SK-N-SH treated with all-trans-retinoic acid at 6 μM for 48 hours (cell line): ENCODE measurements at regions not wholly inside any gene's neighbourhood (a gene's known extent, or its start where the extent isn't known, plus 50 kb on each side); places are given as distances from the start of the nearest gene placed in this dataset.

Experiments used
- ATAC-seq: fragments of 200-7000 bp; cut with Tn5 transposase; 3 replicates; pipeline ENCODE4 v1.9.1; 2020; ENCODE audit warnings: mild to moderate bottlenecking, moderate library complexity
- ARNTL ChIP-seq: fragments of 450-650 bp; formaldehyde crosslinking; IDR thresholded peaks from 2 replicates; pipeline ENCODE4 v1.5.0; 2020; ENCODE audit warnings: low read depth, mild to moderate bottlenecking, moderate library complexity, borderline replicate concordance
- BACH2 ChIP-seq: fragments of 250-450 bp; sonication (Bioruptor Pico); IDR thresholded peaks from 2 replicates; pipeline ENCODE4 v1.9.0; 2021; ENCODE audit warnings: mild to moderate bottlenecking, borderline replicate concordance
- ESRRG ChIP-seq: fragments of 250-450 bp; sonication (Bioruptor Pico); IDR thresholded peaks from 2 replicates; pipeline ENCODE4 v1.6.1; 2021; ENCODE audit warnings: mild to moderate bottlenecking
- GLIS3 ChIP-seq: fragments of 250-450 bp; sonication (Bioruptor Pico); IDR thresholded peaks from 2 replicates; pipeline ENCODE4 v1.5.0; 2020; ENCODE audit warnings: mild to moderate bottlenecking, moderate library complexity
- ISL1 ChIP-seq: fragments of 250-450 bp; sonication (Bioruptor Pico); IDR thresholded peaks from 2 replicates; pipeline ENCODE4 v2.1.2; 2022; ENCODE audit warnings: mild to moderate bottlenecking, moderate library complexity
- OSR1 ChIP-seq: fragments of 250-450 bp; sonication (Bioruptor Pico); IDR thresholded peaks from 2 replicates; pipeline ENCODE4 v1.8.0; 2022; ENCODE audit warnings: moderate library complexity, mild to moderate bottlenecking, inconsistent platforms
- PPARA ChIP-seq: fragments of 250-450 bp; sonication (Bioruptor Pico); IDR thresholded peaks from 2 replicates; pipeline ENCODE4 v1.5.0; 2020; ENCODE audit warnings: mild to moderate bottlenecking, borderline replicate concordance
- RARB ChIP-seq: fragments of 250-450 bp; sonication (Bioruptor Pico); IDR thresholded peaks from 2 replicates; pipeline ENCODE4 v1.8.0; 2021; ENCODE audit warnings: mild to moderate bottlenecking, moderate library complexity
- SNAI2 ChIP-seq: fragments of 250-450 bp; sonication (Bioruptor Pico); IDR thresholded peaks from 2 replicates; pipeline ENCODE4 v1.5.0; 2020; ENCODE audit warnings: mild to moderate bottlenecking, moderate library complexity
- TCF4 ChIP-seq: fragments of 250-450 bp; sonication (Bioruptor Pico); IDR thresholded peaks from 2 replicates; pipeline ENCODE4 v1.8.0; 2021; ENCODE audit warnings: mild to moderate bottlenecking, moderate library complexity, borderline replicate concordance
- TOX ChIP-seq: fragments of 250-450 bp; sonication (Bioruptor Pico); IDR thresholded peaks from 2 replicates; pipeline ENCODE4 v1.8.0; 2021; ENCODE audit warnings: mild to moderate bottlenecking, moderate library complexity, borderline replicate concordance
- ZC3H10 ChIP-seq: fragments of 250-450 bp; sonication (Bioruptor Pico); IDR thresholded peaks from 2 replicates; pipeline ENCODE4 v1.5.1; 2021; ENCODE audit warnings: mild to moderate bottlenecking, moderate library complexity
- ZFP3 ChIP-seq: fragments of 250-450 bp; sonication (Bioruptor Pico); IDR thresholded peaks from 2 replicates; pipeline ENCODE4 v1.5.0; 2020; ENCODE audit warnings: mild to moderate bottlenecking, moderate library complexity
- ZFP30 ChIP-seq: fragments of 450-650 bp; formaldehyde crosslinking; IDR thresholded peaks from 2 replicates; pipeline ENCODE4 v1.5.0; 2022; ENCODE audit warnings: mild to moderate bottlenecking, moderate library complexity
- ZNF565 ChIP-seq: fragments of 450-650 bp; formaldehyde crosslinking; conservative IDR thresholded peaks from 2 replicates; pipeline ENCODE4 v1.5.0; 2020; ENCODE audit warnings: low read depth, mild to moderate bottlenecking, moderate library complexity
- ZNF70 ChIP-seq: fragments of 450-650 bp; formaldehyde crosslinking; IDR thresholded peaks from 2 replicates; pipeline ENCODE4 v1.5.0; 2020; ENCODE audit warnings: mild to moderate bottlenecking, moderate library complexity
- ZNF8 ChIP-seq: fragments of 450-650 bp; formaldehyde crosslinking; IDR thresholded peaks from 2 replicates; pipeline ENCODE4 v1.5.0; 2020; ENCODE audit warnings: mild to moderate bottlenecking, moderate library complexity
- TF ChIP-seq, protein P1 (sequence below): fragments of 250-450 bp; sonication (Bioruptor Pico); IDR thresholded peaks from 2 replicates; pipeline ENCODE4 v1.5.1; 2020; ENCODE audit warnings: low read depth, mild to moderate bottlenecking, moderate library complexity
- TF ChIP-seq, protein P2 (sequence below): fragments of 250-450 bp; sonication (Bioruptor Pico); IDR thresholded peaks from 2 replicates; pipeline ENCODE4 v1.8.0; 2020; ENCODE audit warnings: mild to moderate bottlenecking, moderate library complexity, borderline replicate concordance
- TF ChIP-seq, protein P3 (sequence below): fragments of 250-450 bp; sonication (Bioruptor Pico); IDR thresholded peaks from 2 replicates; pipeline ENCODE4 v1.5.1; 2021; ENCODE audit warnings: mild to moderate bottlenecking, moderate library complexity
- TF ChIP-seq, protein P4 (sequence below): fragments of 250-450 bp; sonication (Bioruptor Pico); IDR thresholded peaks from 2 replicates; pipeline ENCODE4 v1.8.0; 2021; ENCODE audit warnings: low read depth, mild to moderate bottlenecking, moderate library complexity, borderline replicate concordance
- TF ChIP-seq, protein P5 (sequence below): fragments of 250-450 bp; sonication (Bioruptor Pico); IDR thresholded peaks from 2 replicates; pipeline ENCODE4 v1.5.0; 2020; ENCODE audit warnings: mild to moderate bottlenecking, moderate library complexity

DNA sequence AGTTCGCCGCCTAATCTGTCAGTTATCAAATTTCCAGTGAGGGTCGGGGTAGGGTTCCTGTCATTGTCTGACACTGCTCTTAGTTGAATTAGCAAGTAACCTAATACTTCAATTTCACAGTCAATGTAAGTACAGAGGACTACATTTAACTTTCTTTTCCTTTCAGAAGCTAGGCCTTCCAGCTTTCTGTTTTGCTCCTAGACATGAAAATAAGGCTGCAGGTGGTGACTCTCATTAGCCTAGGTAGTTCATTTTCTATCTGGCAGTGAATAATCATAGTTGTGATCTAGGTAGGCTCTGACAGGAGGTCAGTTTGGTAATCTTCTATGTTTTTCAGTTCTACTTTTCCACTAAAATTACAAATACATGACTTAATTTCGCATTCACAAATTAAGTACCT is 783.1 kb downstream of the MRPL39 start:
- no peak for ATAC-seq
- TF ChIP-seq ZFP30 (CRISPR knock-in tag) (no peak), ISL1 (no peak), ZNF70 (no peak), GLIS3 (CRISPR knock-in tag) (no peak), ESRRG (no peak), ZC3H10 (CRISPR knock-in tag) (no peak), OSR1 (CRISPR knock-in tag) (no peak), PPARA (CRISPR knock-in tag) (no peak), ZNF565 (no peak), SNAI2 (CRISPR knock-in tag) (no peak), ZFP3 (CRISPR knock-in tag) (no peak), TOX (CRISPR knock-in tag) (no peak), TCF4 (CRISPR knock-in tag) (no peak), RARB (CRISPR knock-in tag) (no peak), ZNF8 (CRISPR knock-in tag) (no peak)
- TF ChIP-seq, protein P1, sequence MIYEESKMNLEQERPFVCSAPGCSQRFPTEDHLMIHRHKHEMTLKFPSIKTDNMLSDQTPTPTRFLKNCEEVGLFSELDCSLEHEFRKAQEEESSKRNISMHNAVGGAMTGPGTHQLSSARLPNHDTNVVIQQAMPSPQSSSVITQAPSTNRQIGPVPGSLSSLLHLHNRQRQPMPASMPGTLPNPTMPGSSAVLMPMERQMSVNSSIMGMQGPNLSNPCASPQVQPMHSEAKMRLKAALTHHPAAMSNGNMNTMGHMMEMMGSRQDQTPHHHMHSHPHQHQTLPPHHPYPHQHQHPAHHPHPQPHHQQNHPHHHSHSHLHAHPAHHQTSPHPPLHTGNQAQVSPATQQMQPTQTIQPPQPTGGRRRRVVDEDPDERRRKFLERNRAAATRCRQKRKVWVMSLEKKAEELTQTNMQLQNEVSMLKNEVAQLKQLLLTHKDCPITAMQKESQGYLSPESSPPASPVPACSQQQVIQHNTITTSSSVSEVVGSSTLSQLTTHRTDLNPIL (CRISPR knock-in tag): no peak
- TF ChIP-seq, protein P2, sequence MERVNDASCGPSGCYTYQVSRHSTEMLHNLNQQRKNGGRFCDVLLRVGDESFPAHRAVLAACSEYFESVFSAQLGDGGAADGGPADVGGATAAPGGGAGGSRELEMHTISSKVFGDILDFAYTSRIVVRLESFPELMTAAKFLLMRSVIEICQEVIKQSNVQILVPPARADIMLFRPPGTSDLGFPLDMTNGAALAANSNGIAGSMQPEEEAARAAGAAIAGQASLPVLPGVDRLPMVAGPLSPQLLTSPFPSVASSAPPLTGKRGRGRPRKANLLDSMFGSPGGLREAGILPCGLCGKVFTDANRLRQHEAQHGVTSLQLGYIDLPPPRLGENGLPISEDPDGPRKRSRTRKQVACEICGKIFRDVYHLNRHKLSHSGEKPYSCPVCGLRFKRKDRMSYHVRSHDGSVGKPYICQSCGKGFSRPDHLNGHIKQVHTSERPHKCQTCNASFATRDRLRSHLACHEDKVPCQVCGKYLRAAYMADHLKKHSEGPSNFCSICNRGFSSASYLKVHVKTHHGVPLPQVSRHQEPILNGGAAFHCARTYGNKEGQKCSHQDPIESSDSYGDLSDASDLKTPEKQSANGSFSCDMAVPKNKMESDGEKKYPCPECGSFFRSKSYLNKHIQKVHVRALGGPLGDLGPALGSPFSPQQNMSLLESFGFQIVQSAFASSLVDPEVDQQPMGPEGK (CRISPR knock-in tag): no peak
- TF ChIP-seq, protein P3, sequence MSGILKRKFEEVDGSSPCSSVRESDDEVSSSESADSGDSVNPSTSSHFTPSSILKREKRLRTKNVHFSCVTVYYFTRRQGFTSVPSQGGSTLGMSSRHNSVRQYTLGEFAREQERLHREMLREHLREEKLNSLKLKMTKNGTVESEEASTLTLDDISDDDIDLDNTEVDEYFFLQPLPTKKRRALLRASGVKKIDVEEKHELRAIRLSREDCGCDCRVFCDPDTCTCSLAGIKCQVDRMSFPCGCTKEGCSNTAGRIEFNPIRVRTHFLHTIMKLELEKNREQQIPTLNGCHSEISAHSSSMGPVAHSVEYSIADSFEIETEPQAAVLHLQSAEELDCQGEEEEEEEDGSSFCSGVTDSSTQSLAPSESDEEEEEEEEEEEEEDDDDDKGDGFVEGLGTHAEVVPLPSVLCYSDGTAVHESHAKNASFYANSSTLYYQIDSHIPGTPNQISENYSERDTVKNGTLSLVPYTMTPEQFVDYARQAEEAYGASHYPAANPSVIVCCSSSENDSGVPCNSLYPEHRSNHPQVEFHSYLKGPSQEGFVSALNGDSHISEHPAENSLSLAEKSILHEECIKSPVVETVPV (CRISPR knock-in tag): no peak
- TF ChIP-seq, protein P4, sequence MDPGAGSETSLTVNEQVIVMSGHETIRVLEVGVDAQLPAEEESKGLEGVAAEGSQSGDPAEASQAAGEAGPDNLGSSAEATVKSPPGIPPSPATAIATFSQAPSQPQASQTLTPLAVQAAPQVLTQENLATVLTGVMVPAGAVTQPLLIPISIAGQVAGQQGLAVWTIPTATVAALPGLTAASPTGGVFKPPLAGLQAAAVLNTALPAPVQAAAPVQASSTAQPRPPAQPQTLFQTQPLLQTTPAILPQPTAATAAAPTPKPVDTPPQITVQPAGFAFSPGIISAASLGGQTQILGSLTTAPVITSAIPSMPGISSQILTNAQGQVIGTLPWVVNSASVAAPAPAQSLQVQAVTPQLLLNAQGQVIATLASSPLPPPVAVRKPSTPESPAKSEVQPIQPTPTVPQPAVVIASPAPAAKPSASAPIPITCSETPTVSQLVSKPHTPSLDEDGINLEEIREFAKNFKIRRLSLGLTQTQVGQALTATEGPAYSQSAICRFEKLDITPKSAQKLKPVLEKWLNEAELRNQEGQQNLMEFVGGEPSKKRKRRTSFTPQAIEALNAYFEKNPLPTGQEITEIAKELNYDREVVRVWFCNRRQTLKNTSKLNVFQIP (CRISPR knock-in tag): no peak

DNA sequence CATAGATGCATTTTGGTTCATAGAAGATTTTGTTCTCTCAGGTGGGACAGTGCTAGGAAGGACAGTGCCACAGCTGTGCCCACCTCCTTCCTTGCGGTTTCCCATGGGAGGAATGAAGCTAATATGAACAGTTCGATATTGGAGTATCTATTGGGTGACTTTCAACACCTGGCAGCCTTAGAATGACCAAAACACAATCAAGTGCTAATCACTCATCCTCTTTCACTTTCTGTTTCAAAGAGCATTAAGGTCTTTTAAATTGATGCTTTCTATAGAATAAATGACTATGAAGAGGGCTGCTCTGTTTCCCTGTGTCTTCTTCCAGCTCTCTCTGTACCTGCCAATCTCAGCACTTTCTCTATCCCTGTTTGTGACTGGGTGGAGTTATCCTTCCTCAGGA is 784.0 kb downstream of the MRPL39 start:
- TF ChIP-seq ISL1: no peak
- TF ChIP-seq ZNF565: no peak
- TF ChIP-seq ZNF8 (CRISPR knock-in tag): no peak
- no peak for TF ChIP-seq GLIS3 (CRISPR knock-in tag)
- no peak for TF ChIP-seq ZNF70
- no peak for TF ChIP-seq ZC3H10 (CRISPR knock-in tag)
- TF ChIP-seq, protein P3 (CRISPR knock-in tag): no peak
- TF ChIP-seq, protein P5, sequence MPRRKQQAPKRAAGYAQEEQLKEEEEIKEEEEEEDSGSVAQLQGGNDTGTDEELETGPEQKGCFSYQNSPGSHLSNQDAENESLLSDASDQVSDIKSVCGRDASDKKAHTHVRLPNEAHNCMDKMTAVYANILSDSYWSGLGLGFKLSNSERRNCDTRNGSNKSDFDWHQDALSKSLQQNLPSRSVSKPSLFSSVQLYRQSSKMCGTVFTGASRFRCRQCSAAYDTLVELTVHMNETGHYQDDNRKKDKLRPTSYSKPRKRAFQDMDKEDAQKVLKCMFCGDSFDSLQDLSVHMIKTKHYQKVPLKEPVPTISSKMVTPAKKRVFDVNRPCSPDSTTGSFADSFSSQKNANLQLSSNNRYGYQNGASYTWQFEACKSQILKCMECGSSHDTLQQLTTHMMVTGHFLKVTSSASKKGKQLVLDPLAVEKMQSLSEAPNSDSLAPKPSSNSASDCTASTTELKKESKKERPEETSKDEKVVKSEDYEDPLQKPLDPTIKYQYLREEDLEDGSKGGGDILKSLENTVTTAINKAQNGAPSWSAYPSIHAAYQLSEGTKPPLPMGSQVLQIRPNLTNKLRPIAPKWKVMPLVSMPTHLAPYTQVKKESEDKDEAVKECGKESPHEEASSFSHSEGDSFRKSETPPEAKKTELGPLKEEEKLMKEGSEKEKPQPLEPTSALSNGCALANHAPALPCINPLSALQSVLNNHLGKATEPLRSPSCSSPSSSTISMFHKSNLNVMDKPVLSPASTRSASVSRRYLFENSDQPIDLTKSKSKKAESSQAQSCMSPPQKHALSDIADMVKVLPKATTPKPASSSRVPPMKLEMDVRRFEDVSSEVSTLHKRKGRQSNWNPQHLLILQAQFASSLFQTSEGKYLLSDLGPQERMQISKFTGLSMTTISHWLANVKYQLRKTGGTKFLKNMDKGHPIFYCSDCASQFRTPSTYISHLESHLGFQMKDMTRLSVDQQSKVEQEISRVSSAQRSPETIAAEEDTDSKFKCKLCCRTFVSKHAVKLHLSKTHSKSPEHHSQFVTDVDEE (CRISPR knock-in tag): no peak
- no peak for TF ChIP-seq OSR1 (CRISPR knock-in tag)
- TF ChIP-seq BACH2 (CRISPR knock-in tag): no peak
- no peak for TF ChIP-seq ZFP3 (CRISPR knock-in tag)
- TF ChIP-seq ARNTL (CRISPR knock-in tag): no peak
- TF ChIP-seq, protein P4 (CRISPR knock-in tag): no peak
- no peak for TF ChIP-seq ESRRG
- ATAC-seq: no peak
